NCI-H2196 treated with DMSO at 0.1 percent for 48 hours (cell line): ENCODE measurements at regions not wholly inside any gene's neighbourhood (a gene's known extent, or its start where the extent isn't known, plus 50 kb on each side); places are given as distances from the start of the nearest gene placed in this dataset.
"Not testable (repeated sequence)": the region's sequence is repeated elsewhere in the genome, so short reads cannot be mapped to it uniquely, and the experiment has no call there.

Experiments used
- DNase-seq: peaks from one replicate; lab custom pipeline; 2025; ENCODE audit not compliant: unreplicated experiment; lab: John Stamatoyannopoulos, UW

DNA sequence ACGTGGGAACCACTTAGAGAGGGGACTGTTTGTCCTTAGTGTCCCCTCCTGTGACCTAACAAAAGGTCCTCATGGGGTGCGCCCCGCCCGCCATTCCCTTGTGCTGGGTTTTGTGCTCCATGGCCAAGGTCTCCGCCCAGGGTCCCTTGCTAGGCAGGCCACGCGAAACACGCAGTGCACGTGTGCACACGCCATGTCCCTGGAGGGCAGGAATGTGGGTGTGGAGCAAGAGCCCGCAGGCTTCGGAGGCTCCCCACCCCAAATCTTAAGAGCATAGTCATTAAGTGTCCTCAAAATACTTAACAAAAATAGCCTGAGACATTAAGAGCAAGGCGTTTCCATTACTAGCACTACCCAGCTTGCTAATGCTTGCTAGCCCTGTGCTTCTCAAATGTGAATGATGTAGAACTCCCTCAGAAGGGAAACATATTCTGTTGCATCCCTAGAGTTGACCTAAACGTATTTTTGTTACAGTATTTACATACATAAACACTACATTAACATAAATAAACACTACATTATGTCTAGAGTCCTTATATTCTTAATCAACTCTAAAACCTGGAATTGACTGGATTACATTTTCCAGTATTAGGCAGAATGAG is 117.6 kb upstream of the APCDD1 start:
- no peak for DNase-seq

DNA sequence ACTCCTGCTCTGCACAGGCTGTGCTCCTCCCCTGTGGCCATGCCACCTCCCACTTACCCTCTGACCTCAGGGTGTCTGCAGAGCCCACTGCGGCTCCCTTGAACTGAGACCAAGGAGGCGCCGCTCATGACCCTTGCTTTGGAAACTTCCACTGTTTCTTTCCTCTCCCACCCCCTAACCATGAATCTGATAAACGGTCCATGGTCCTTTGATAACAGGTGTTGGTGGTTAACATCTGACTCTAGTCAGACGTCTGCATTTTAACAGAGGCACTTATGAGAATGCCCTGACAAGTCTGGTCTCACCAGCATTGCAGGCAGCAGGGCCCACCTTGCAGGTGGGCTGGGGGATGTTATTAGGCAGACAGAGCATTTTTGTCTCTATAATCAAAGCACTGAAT is 113.6 kb upstream of the APCDD1 start:
- no peak for DNase-seq

DNA sequence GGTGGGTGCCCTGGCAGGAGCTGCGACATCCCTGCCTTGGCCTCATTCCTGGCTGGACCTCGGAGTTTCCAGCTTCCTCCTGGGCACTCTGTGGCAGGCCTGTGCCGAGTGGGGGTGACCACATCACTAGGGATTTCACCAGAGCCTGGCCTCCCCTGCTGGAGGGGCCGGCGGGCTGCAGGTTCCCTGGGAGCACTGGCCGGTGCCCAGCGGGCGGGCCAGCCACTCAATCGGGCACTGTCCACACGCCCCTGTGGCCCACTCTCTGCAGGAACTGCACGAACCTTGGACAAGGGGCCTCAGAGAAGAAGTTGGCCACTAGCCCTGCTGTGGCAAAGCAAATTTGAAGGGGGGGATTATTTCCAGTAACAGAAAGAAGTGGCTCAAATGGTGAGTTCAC is 110.7 kb upstream of the APCDD1 start:
- no peak for DNase-seq

DNA sequence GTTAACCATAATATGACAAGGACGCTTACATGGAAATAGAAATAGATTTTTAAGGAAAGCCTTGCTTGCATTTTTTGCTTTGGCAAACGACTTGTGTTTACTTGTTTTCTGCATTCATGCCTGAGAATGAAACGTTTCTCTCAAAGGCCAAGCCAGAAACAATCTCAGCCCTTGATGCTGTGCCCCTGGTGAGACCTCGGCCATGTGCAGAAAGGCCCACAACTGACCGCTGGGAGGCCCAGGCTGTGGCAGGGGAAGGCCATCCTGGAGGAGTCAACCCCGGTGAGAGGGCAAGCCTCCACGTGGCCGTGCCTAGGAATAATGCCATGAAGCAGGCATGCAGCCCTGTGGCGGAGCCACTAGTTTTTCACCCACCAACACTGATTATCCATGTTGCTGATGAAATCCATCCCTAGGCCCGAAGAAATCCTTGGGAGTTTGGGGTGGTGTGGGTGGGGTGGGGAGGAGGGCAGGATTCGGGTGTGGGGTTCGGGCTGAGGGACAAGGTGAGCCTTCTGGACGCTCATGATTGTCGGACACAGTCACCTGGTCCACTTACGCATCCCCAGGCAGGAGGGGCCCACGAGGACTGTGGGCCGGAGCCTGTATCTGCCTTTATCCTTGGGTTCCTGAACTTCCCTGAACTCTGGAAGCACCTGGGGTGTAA is 107.6 kb upstream of the APCDD1 start:
- DNase-seq: no peak

DNA sequence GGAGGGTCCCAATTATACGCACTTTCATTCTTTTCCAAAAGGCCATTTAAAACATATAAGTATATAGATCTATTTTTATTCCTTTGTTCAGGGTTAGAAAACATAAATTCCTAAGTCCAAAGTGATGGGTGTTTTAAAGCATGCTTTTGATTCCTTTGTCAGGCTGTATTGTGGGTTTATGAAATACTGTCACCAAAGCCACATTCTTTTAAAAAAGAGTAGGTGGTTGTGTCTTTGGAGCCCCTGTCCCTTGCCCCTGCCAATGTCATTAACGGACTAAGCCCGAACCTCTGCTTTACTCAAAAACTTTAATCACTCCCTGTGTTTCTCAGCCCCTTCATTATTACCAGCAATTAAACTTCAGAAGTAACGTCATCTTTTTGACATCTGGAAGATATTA is 104.9 kb upstream of the APCDD1 start:
- no peak for DNase-seq

DNA sequence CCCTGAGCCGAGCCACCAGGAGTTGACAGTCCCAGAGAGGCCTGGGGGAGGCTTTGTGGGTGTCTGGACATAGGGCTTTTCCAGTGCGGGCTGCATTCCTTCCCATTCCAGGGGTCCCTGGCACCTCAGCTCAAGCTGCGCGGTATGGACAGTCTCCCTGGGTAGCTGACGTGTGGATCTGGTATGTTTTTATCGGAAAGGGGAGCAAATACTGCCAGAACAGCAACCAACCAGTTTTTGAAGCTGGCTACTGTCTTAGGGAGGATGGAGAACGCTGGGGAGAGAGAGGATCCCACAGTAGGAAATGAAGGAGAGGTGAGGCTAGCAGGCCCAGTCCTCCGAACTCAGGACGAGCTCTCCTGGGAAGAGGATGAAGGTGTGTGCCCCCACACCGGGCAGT is 103.8 kb upstream of the APCDD1 start:
- no peak for DNase-seq

DNA sequence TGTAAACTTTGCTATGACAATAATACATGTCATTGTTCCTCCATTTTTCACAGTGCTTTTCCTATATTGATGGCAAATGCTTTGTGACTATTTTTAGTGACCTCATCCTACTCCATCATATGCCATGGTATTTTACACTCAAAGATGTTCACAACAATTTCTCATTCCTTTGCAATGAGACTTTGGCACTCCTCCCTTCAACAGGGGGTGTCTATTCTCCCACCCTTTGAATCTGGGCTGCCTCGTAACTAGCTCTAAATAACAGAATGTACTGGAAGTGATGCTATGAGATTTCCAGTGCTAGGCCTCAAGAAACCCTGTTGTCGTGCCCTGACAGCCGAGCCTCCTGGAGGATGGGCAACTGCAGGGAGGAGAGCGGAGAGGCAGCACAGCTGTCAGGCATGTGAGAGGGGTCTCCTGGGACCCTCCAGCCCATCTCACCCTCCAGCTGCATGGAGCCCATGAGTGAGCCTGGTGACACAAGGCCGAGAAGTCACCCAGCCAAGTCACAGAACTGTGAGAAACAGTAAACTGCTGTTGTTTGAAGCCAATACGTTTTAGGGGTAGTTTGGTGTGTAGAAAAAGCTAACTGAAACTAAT is 103.1 kb upstream of the APCDD1 start:
- no peak for DNase-seq

DNA sequence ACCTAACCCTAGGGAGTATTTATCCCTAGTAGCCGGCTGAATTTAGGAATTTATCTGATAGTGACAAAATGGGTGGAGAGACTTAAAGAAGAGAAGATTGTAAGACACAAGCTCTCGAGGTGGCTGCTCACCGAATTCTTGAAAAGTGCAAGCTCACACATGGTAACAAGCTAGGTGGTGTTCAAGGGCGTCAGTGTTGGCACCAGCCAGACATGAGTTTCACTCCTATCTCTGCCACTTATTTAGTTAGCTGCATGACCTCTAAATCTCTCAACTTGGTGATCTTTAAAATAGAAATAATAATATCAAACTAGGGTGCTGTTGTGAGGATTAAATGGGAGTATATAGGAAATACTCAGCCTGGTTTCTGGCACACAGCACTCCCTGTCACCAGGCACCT is 102.6 kb upstream of the APCDD1 start:
- no peak for DNase-seq

DNA sequence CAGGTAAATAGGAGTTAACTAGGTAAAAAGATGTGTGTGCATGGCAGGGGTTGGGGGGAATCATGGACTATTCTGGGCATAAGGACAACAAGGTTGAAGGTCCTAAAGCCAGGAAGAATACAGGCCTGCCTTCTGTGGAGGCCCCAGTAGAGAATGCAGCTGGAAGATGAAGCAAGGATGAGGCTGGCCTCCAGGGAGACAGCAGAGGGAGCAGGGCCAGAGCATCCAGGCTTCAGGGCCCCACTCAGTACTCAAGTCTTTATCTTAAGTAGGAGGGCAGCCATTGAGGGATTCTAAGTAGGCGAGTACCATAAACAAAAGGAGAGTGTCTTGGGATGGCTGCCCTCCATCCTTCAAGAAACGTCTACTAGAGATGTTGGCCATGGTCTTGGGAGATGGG is 101.8 kb upstream of the APCDD1 start:
- DNase-seq: no peak

DNA sequence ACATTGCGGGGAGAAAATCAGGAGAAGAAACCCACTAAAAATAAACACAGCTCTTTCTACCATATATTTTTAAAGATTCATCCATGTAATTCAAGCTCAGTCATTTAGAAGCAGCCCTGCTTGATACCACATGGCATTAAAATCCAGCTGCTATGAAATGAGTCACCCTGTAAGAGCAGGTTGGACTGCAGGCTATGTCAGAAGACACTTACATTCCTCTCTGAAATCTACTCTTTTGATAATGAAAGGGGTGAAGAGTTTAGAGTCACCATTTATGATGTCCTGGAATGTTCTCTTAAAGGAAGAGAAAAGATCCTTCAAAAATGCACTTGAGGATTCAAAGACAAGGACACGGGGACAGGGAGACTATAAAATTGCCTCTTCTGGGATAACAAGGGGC is 100.6 kb upstream of the APCDD1 start:
- DNase-seq: peak; percentile 68

DNA sequence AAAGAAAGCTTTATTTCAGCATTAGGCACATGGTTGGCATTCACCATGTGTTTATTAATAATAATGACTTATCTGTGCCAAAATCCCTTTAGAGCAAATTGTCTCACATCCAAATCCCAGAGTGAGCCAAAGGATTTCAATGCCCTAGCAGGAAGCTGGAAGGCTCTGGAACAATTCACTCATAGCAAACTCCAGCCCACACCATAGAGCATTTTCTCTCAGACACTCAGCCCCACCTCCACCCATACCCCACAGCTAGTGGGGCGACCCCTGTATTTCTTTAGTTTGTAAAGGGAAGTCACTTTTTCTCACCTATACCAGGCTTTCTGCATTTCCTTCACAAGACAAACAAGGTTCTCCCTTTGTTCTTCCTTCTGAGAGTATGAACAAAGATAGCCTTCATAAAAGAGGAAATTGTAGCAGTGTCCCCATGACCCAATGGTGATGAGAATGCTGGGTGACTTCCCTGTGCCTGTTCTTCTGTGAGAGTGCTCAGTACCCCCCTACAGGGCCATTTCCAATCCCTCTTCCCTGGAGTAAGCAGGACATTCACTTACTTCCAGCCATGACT is 100.1 kb upstream of the APCDD1 start:
- DNase-seq: no peak

DNA sequence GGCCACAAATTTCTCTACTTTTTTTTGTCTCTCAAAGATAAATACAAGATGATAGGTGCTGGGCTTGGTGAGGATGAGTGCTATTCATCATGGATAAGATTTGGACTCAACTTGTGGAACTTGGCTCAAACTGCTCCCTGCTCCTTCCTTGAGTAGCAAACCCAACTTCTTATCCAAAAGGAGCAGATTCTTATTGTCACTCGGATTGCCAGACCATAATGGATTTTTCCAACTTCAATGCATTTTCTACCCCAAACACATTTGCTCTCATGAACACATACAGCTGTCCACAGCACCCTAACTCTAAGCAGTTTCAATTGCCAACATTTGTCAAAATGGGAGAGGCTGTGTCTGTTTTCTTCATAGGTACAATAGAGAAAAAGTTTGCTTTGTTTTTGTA is 99.5 kb upstream of the APCDD1 start:
- no peak for DNase-seq

DNA sequence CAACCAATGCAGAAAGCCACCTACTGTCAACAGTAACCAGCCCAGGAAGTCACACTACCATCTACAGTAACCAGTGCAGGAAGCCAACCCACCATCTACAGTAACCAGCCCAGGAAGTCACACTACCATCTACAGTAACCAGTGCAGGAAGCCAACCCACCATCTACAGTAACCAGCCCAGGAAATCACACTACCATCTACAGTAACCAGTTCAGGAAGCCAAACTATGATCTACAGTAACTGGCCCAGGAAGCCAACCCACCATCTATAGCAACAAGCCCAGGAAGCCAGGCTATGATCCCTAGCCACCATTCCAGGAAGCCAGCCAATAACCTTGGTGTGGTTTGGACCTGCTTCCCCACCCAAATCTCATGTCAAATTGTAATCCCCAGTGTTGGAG is 97.4 kb upstream of the APCDD1 start:
- not testable (repeated sequence) for DNase-seq

DNA sequence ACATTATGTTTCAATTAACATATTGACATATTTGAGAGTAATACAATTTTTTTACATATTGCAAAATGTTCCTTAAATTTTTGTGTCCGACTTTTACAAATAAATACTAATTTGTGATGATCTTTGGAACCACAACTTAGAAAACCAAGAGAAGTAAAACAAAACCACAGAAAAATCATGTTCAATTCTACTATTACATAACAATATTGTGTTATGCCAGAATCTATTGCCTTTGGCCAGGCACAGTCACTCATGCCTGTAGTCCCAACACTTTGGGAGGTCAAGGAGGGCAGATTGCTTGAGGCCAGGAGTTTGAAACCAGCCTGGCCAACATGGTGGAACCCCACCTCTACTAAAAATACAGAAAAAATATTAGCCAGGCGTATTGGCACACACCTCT is 92.8 kb upstream of the APCDD1 start:
- DNase-seq: no peak

DNA sequence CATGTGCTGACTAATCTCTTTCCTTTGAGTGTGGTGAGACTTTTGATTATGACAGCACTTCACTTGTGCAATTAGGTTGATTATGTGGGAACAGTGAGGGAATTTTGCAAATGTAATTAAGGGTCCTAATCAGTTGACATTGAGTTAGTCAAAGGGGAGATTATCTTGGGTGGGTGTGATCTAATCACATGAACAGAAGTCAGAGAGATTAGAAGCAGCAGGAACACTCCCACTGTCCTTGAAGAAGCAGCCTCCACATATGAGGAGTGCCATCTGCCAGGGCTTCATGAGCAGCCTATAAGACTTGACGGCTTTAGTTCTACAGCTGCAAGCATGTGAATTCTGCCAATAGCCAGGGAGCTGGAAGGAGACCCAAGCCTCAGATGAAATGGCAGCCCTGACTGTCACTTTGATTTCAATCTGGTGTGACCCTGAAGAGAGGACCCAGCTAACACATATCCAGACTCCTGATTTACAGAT is 89.4 kb upstream of the APCDD1 start:
- no peak for DNase-seq

DNA sequence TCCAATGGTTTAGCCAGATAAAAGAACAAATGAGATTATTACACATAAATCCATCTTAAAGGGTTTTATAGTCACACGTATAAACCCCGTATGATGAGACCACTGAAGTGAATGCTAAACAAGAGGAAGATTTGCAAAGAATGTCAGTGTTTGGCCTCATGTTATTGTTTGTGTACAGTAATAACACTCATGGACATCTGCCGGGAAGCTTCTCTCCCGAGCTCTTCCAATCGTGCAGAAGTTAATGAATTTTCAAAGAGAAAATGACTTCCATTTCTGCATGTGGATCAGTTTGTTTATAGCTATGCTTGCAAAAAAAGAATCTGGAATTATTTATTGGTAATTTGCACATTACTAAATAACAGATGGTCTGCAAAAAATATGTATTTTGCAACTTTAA is 88.5 kb upstream of the APCDD1 start:
- no peak for DNase-seq

DNA sequence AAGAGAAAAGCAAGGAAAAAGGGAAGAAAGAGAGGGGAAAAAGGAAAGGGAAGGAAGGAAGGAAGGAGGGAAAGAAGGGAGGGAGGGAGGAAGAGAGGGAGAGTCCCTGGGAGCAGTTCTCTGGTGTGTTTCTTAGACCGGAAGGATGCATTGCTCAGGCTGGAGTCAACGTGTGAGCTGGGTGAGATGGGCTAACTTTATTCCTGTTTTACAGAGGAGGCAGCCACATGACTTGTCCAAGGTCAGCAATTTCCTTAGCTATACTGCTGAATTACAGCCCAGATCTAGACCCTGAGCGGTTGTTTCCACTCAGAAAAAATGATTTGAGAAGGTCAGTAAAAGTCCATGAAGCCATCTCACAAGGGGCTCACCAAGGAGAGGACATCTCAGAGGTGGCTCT is 86.6 kb upstream of the APCDD1 start:
- DNase-seq: no peak

DNA sequence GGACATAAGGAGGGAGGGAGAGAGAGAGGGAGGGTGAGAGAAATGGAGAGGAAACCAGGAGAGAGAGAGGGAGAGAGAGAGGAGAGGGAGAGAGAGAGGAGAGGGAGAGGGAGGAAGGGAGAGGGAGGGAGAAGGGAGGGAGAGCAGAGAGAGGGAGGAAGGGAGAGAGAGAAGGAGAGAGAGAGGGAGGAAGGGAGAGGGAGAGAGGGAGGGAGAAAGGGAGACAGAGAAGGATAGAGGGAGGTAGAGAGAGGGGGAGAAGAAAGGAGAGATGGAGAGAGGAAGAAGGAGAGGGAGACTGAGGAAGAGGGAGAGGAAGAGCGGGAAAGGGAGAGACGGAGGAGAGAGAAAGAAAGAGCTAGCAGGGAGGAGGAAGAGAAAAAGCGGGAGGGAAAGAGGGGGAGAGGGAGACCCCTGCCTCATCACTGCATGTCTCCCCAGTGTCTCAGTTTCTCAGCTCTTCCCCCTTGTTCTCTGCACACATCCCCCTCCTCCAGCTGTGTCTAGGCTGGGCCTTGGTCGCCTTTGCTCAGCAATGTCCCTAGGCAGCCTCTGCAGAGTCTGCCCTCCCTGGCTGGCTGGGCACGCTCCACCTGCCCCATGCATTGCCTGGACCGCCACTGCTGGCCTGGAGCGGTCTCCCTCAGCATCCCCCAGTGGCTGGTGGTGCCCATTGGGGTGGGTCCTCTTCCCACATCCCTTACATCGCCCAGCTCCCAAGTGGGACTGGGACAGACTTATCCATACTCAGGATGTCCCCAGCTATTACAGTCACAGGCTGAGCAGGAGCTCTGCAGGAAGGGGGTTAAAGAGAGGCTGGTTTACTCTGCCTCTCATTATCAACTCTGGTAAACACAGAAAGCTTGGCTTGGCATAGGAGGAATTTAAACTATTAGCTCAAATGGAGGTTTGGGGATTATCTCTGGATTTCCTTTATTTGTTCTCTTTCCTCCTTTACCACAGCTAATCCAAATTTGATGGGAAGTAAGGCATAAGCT is 85.7 kb upstream of the APCDD1 start:
- DNase-seq: no peak

DNA sequence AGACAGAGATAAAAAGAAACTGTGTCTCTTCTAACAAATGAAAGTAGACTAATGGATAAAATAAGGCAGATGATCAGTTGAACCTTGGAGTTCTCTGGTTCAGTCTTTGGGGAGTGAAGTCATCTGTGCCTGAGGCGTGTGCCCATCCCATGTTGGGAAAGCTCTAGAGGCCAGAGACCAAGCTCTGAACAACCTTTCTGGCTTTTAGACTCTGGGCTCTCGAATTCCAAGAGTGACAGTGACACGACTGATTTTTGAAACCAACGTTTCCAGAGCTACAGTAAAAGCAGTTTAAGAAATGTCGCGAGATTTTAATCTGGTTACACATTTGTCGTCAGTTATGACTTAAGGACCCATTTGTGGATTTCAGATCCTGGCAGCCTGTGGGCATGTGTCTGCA is 83.7 kb upstream of the APCDD1 start:
- no peak for DNase-seq

DNA sequence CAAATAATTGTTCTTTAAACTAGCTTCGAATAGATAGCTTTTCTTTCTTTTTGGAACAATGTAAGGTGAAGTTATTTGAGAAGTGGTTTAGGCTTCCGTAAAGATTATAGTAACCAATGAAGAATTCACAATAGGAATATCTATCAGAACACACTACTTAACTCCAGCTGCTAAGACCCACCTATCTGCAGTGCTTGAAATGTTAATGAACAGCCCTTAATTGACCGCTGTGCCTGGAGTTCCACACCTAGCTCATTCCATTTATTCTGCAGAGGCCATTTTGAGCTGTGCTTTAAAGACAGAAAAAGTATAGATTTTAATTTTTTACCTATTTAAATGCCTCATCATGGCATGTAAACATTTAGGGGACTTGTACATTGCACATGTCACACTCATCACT is 83.3 kb upstream of the APCDD1 start:
- no peak for DNase-seq

DNA sequence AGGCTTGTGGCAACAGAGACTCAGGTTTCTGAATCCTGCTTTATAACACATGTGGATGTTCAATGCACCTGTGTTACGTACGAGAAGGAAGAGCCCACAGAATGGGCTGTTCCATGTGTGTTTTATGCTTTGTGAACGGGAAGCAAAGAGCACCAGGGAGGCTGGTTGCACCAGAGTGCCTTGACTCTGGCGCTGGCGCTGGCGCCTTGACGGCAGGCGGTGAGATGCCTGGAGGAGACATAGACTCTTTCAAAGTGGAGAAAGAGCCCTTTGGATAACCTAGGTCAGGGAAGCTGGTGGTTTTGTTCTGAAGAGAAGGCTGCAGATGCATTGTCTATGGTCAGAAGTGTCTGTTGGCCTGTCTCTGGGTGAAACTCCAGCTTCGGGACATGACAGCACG is 80.2 kb upstream of the APCDD1 start:
- no peak for DNase-seq
